C4-2B (cell line): ENCODE measurements at regions not wholly inside any gene's neighbourhood (a gene's known extent, or its start where the extent isn't known, plus 50 kb on each side); places are given as distances from the start of the nearest gene placed in this dataset.

Experiments used
- CTCF ChIP-seq: fragments of 450-650 bp; conservative IDR thresholded peaks from 2 replicates; pipeline ENCODE4 v1.5.1; 2017; ENCODE audit warnings: mild to moderate bottlenecking
- ZFX ChIP-seq: fragments of 450-650 bp; IDR thresholded peaks from 2 replicates; pipeline ENCODE4 v1.6.1; 2017

DNA sequence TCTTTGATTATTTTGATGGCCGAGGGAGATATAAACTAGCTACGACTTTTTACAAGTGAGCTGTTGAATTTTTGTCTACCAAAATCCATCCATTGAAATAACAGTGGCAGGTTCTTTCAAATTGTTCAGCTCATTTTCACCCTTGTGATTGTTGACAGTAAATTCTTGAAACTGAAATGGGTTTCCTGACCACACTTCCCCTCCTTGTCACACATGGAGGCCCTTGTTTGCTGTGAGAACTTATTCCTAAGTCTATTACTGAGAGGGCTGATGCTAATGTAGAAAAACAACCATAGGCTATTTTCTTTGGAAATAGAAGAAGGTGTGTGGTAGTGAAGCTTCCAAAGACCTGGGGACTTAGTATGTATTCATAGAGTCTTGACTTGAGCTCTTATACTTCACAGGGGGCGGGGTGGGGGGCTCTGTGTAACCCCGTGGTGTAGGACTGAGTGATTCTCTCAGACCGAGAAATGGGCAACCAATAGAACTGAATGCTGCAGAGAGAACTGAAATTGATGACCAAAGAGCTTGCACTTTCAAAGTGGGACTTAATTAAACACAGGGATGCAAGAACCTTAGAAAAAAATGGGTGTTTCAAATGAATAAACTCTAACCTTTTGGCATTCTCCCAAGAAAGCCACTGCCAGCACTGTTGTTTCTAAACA, 718.9 kb downstream of the CCSER2 start:
- no peak for TF ChIP-seq CTCF
- TF ChIP-seq ZFX: no peak
